K562 (cell line): ENCODE measurements at regions not wholly inside any gene's neighbourhood (a gene's known extent, or its start where the extent isn't known, plus 50 kb on each side); places are given as distances from the start of the nearest gene placed in this dataset.

ENCODE experiments used
- CBX2 ChIP-seq: fragments of 200-600 bp; sonication (generic); IDR thresholded peaks from one replicate; pipeline ENCODE4 v1.6.1; 2012; ENCODE audit warnings: mild to moderate bottlenecking, low read length, inconsistent platforms; ENCODE audit not compliant: insufficient read depth, poor library complexity, severe bottlenecking
- KLF13 ChIP-seq: fragments of 450-650 bp; IDR thresholded peaks from 2 replicates; pipeline ENCODE4 v1.6.1; 2016; ENCODE audit warnings: missing genetic modification characterization, low read depth, mild to moderate bottlenecking, missing compliant biosample characterization, moderate library complexity, borderline replicate concordance
- MAFG ChIP-seq: fragments of 450-650 bp; conservative IDR thresholded peaks from 2 replicates; pipeline ENCODE4 v1.6.1; 2016; ENCODE audit warnings: missing genetic modification characterization, missing compliant biosample characterization
- MTF1 ChIP-seq: fragments of 250-450 bp; sonication (Bioruptor Pico); IDR thresholded peaks from 2 replicates; pipeline ENCODE4 v1.9.0; 2021; ENCODE audit warnings: moderate library complexity, mild to moderate bottlenecking, inconsistent platforms, borderline replicate concordance
- TEAD2 ChIP-seq: fragments of 450-650 bp; IDR thresholded peaks from 2 replicates; pipeline ENCODE4 v1.6.1; 2016; ENCODE audit warnings: missing genetic modification characterization, control low read depth, missing compliant biosample characterization
- TOE1 ChIP-seq, 2 experiments: fragments of 450-650 bp in 1 of 2; sonication (generic) in 1 of 2; formaldehyde crosslinking in 1 of 2; IDR thresholded peaks; 2 replicates each; pipeline versions ENCODE4 v1.7.1 to v1.8.0; 2016 to 2022; ENCODE audit warnings: borderline replicate concordance in 2 of 2, mild to moderate bottlenecking in 2 of 2, antibody characterized with exemption in 1 of 2, inconsistent platforms in 1 of 2, low read depth in 1 of 2, missing genetic modification reagents in 1 of 2, moderate library complexity in 1 of 2
- ZNF589 ChIP-seq: fragments of 200-800 bp; sonication (Bioruptor generic); IDR thresholded peaks from 2 replicates; pipeline ENCODE4 v1.6.1; 2016; ENCODE audit warnings: low read depth, missing genetic modification characterization, missing compliant biosample characterization
- TF ChIP-seq, protein P1 (sequence below), 2 experiments: fragments of 450-650 bp in 1 of 2; sonication (generic) in 1 of 2; formaldehyde crosslinking in 1 of 2; IDR thresholded peaks; 2 replicates each; pipeline versions ENCODE4 v1.7.1 to v1.9.0; 2016 to 2022; ENCODE audit warnings: inconsistent platforms in 1 of 2, mild to moderate bottlenecking in 1 of 2, missing genetic modification reagents in 1 of 2

GRCh38 chr9:79279356-79279755 is 292.4 kb upstream of the TLE4 start (continued):
- TF ChIP-seq, protein P1, sequence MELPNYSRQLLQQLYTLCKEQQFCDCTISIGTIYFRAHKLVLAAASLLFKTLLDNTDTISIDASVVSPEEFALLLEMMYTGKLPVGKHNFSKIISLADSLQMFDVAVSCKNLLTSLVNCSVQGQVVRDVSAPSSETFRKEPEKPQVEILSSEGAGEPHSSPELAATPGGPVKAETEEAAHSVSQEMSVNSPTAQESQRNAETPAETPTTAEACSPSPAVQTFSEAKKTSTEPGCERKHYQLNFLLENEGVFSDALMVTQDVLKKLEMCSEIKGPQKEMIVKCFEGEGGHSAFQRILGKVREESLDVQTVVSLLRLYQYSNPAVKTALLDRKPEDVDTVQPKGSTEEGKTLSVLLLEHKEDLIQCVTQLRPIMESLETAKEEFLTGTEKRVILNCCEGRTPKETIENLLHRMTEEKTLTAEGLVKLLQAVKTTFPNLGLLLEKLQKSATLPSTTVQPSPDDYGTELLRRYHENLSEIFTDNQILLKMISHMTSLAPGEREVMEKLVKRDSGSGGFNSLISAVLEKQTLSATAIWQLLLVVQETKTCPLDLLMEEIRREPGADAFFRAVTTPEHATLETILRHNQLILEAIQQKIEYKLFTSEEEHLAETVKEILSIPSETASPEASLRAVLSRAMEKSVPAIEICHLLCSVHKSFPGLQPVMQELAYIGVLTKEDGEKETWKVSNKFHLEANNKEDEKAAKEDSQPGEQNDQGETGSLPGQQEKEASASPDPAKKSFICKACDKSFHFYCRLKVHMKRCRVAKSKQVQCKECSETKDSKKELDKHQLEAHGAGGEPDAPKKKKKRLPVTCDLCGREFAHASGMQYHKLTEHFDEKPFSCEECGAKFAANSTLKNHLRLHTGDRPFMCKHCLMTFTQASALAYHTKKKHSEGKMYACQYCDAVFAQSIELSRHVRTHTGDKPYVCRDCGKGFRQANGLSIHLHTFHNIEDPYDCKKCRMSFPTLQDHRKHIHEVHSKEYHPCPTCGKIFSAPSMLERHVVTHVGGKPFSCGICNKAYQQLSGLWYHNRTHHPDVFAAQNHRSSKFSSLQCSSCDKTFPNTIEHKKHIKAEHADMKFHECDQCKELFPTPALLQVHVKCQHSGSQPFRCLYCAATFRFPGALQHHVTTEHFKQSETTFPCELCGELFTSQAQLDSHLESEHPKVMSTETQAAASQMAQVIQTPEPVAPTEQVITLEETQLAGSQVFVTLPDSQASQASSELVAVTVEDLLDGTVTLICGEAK (IDR thresholded peaks at IDR 0.05): no peak
- TF ChIP-seq, protein P1 (CRISPR knock-in tag; IDR thresholded peaks at IDR 0.05): no peak
- TF ChIP-seq TEAD2 (no peak), MTF1 (CRISPR knock-in tag) (no peak), MAFG (tag) (no peak), CBX2 (no peak), ZNF589 (CRISPR knock-in tag) (no peak), KLF13 (tag) (no peak), TOE1 (IDR thresholded peaks at IDR 0.05; ENCODE audit: borderline replicate concordance) (no peak), TOE1 (CRISPR knock-in tag; IDR thresholded peaks at IDR 0.05; ENCODE audit: borderline replicate concordance, low read depth) (no peak)
- TF ChIP-seq, all 486 proteins: peak for 0
